ENCODE measurements at regions not wholly inside any gene's neighbourhood (a gene's known extent, or its start where the extent isn't known, plus 50 kb on each side); places are given as distances from the start of the nearest gene placed in this dataset.

- TF ChIP-seq POLR2AphosphoS5 (IDR thresholded peaks at IDR 0.05; ENCODE audit: low read depth, low read length) = no peak
- no peak for TF ChIP-seq CTCF (IDR thresholded peaks at IDR 0.05 in 2 of 3, conservative IDR thresholded peaks at IDR 0.05 in 1 of 3; ENCODE audit: borderline replicate concordance in 1 of 3, insufficient read depth in 1 of 3, low read depth in 2 of 3, low read length in 2 of 3)
- no peak for TF ChIP-seq POLR2A (IDR thresholded peaks at IDR 0.05; ENCODE audit: borderline replicate concordance, extremely low read depth, insufficient read depth, insufficient read length)
- no peak for TF ChIP-seq EZH2 (IDR thresholded peaks at IDR 0.05)
- TF ChIP-seq SP1 (IDR thresholded peaks at IDR 0.05; ENCODE audit: low read depth) = no peak
- TF ChIP-seq TCF7L2 (IDR thresholded peaks at IDR 0.05; ENCODE audit: borderline replicate concordance, extremely low read depth, insufficient read depth, insufficient read length) = no peak
Observed at GRCh38 chr10:113345826-113346624, 206.8 kb upstream of the HABP2 start.
